Activated gamma-delta T cell (primary cell): ENCODE measurements at regions not wholly inside any gene's neighbourhood (a gene's known extent, or its start where the extent isn't known, plus 50 kb on each side); places are given as distances from the start of the nearest gene placed in this dataset.
"Not testable (repeated sequence)": the region's sequence is repeated elsewhere in the genome, so short reads cannot be mapped to it uniquely, and the experiment has no call there.

Experiments
- DNase-seq: peaks from one replicate; lab custom pipeline; 2025; lab: John Stamatoyannopoulos, UW

- DNase-seq: no peak
These were observed 820.6 kb upstream of the PIK3C3 start for GRCh38 chr18:41134426-41134825.

GRCh38 chr18:41131050-41131449 lies 824.0 kb upstream of the PIK3C3 start:
- no peak for DNase-seq

GRCh38 chr18:41128545-41128944 lies 826.5 kb upstream of the PIK3C3 start:
- DNase-seq: no peak

- no peak for DNase-seq
These were observed 826.9 kb upstream of the PIK3C3 start for GRCh38 chr18:41128126-41128525.

GRCh38 chr18:41126541-41127235 lies 828.3 kb upstream of the PIK3C3 start:
- DNase-seq: no peak

GRCh38 chr18:41121116-41121826 lies 833.8 kb upstream of the PIK3C3 start:
- DNase-seq: no peak

- DNase-seq: no peak
These were observed 836.0 kb upstream of the PIK3C3 start for GRCh38 chr18:41119031-41119430.

- no peak for DNase-seq
These were observed 841.0 kb upstream of the PIK3C3 start for GRCh38 chr18:41113885-41114482.

- no peak for DNase-seq
These were observed 855.6 kb upstream of the PIK3C3 start for GRCh38 chr18:41099451-41099850.

- no peak for DNase-seq
These were observed 858.5 kb upstream of the PIK3C3 start for GRCh38 chr18:41096504-41096903.

GRCh38 chr18:41077076-41077475 lies 878.0 kb upstream of the PIK3C3 start:
- DNase-seq: no peak

- DNase-seq: no peak
These were observed 879.8 kb upstream of the PIK3C3 start for GRCh38 chr18:41075212-41075611.

- no peak for DNase-seq
These were observed 881.6 kb upstream of the PIK3C3 start for GRCh38 chr18:41073372-41073954.

GRCh38 chr18:41072946-41073345 lies 882.1 kb upstream of the PIK3C3 start:
- DNase-seq: no peak

- DNase-seq: no peak
These were observed 883.2 kb upstream of the PIK3C3 start for GRCh38 chr18:41071826-41072225.

- no peak for DNase-seq
These were observed 885.9 kb upstream of the PIK3C3 start for GRCh38 chr18:41069167-41069566.

- DNase-seq: no peak
These were observed 890.1 kb upstream of the PIK3C3 start for GRCh38 chr18:41064916-41065315.

- DNase-seq: no peak
These were observed 894.1 kb upstream of the PIK3C3 start for GRCh38 chr18:41060967-41061366.

GRCh38 chr18:41059126-41059415 lies 896.0 kb upstream of the PIK3C3 start:
- no peak for DNase-seq

GRCh38 chr18:41058351-41059125 lies 896.5 kb upstream of the PIK3C3 start:
- no peak for DNase-seq

- DNase-seq: no peak
These were observed 902.4 kb upstream of the PIK3C3 start for GRCh38 chr18:41052625-41053024.

- DNase-seq: not testable (repeated sequence)
These were observed 908.8 kb upstream of the PIK3C3 start for GRCh38 chr18:41046250-41046649.
